ENCODE measurements at regions not wholly inside any gene's neighbourhood (a gene's known extent, or its start where the extent isn't known, plus 50 kb on each side); places are given as distances from the start of the nearest gene placed in this dataset.

DNA sequence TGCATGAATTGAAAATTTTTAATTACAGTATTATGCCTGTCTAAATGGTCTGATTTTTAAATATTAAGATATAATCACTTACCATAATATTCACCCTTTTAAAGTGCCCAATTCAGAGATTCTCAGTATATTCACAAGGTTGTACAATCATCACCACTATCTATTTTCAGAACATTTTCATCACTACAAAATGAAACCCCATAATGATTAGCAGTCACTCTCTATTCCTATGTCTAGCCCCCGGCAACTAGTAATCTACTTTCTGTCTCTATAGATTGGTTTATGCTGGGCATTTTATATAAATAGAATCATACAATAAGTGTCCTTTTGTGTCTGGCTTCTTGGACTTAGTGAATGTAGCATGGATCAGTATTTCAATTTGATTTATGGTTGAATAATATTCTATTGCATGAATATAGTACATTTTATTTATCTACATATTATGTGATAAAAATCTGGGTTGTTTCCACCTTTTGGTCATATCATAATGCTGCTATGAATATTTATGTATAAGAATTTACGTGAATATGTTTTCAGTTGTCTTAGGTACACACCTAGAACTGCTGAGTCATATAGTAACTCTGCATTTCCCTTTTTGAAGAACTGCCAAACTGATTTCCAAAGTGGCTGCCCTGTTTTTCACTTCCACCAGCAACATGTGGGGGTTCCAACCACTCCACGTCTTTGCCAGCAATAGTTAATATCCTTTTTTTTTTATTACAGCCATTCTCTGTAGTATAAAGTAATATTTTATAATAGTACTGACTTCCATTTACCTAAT, 485.7 kb upstream of the ZNF385D start:
- DNase-seq, result no peak

DNA sequence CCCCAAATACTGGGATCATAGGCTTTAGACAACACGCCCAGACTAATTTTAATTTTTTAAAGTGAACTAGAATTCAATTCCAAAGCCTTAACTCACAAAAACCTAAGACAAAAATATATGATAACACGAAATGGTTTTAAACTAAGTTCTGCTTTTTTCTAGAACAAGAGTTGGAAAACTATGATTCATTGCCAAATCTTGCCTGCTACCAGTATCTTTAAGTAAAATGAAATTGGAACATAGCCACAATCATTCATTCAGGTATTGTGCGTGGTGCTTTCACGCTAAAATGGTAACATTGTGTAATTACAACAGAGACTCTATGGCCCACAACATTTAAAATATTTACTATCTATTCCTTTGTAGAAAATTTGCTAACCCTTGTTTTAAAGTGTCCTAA, 488.0 kb upstream of the ZNF385D start:
- no peak for DNase-seq

DNA sequence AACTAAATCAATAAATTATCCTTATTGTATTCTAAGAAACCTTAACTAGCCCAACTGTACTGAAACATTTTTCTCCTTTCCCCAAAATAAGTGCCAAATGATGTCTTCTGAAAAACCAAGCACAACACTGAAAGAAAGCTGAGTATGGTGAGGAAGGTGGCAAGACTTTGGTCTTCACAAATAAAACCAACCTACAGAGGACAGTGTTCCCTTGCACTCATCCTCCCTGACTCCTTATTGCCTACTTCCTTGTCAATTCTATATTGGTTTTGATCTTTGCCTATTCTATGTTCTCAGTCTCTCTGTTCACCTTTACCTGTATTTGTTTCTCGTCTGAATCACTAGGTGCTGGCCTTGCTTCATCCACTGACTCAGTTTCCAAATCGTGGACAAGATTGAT, 490.1 kb upstream of the ZNF385D start:
- no peak for DNase-seq

DNA sequence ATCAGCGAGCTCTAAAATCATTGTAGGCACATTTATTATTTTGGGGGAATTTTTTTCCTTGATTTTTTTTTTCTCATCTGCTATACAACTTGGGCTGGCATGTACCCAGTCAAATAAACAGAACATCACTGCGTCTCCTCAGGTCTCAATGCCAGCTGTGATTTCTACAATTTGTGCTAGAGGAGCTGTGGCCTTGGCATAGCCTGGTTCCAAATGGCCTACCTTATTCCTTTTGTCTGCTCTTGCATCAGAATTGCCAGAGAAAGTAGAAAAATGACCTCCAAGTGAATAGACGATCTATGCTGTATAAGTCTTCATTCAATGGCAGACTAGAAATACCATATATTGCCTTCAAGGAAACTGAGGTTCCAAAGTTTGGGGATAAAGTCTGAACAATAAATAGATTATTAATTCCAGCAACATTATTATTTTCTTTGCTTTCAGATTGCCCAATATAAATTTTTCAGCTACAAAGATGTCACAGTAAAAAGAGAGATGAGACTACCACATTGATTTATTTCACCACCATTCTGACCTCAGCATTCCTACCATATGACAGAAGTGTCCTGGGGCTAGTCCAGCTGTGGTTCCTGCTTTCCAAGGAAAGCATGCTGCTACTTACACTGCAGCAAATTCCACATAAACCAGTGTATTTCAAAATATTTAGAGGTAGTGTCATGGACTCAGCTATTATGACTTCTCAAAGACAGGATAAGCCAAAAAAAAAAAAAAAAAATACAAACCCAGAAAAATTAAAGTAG, 493.9 kb upstream of the ZNF385D start:
- peak; percentile 92 for DNase-seq

DNA sequence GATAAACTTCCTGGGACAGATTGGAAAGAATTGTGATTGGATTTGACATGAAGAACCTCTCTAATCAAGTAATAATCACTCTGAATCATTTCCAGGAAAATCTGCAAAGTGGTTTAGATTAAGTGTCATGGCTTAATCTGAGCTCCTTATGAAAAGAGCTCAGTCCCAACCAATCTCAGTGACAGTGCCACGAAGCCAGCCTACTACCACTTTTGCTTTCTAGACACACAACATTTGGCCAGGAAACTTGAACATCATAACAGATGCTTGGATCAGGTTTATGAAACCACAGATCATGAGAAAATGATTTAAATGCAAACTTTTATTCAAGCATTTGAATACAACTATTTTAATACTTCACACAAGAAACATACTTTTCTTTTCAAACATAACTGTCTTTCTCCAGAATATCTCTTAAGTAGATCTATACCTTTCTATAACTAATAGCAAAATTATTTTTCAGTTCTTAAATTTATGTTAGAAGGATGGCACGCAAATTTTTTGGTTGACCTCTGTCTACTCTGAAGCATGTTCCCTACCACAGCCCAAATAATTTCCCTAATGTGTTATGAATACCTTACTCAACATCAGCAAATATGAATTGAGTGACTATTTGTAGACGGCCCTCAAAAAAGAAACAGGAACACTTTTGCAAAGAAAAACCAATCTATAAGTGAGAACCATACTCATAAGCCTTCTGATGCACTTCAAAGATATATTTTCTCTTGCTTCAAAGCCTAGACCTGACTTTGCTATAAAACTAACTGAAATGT, 495.0 kb upstream of the ZNF385D start:
- peak; percentile 21 for DNase-seq

DNA sequence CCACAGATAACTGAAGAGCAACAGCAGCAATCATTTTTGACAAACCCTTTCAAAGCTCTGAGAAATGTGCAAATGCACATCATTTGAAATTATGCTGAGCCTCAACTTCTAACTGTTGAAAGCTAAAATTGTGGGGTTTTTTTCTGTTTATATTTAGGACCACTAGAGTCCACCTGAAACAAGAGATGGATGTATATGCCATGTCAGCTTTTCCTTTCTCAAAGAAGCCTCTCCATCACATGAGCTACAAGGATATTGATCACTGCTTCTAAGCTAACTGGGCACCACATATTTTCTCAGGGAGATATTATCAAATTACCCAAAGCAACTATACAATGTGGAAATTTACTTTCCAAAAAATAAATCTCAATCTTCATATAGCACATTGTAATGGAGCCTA, 498.6 kb upstream of the ZNF385D start:
- DNase-seq, result no peak

DNA sequence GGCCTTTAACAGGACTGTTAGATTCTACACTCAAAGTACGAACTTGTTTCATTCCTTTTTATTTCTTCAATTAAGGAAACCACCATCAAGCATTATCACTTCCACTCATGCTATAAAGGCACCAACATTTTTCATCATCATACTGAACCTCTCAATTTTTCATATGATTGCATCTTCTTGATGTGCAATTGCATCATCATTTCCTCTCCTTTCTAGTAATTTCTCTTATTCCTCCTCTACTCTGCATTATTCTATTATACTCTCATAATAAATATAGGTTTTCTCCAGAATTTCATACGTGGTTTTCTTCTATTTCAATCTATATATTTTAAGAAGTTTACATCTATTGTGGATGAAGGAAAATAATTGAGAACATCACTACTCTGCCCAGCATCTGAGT, 506.2 kb upstream of the ZNF385D start:
- no peak for DNase-seq

DNA sequence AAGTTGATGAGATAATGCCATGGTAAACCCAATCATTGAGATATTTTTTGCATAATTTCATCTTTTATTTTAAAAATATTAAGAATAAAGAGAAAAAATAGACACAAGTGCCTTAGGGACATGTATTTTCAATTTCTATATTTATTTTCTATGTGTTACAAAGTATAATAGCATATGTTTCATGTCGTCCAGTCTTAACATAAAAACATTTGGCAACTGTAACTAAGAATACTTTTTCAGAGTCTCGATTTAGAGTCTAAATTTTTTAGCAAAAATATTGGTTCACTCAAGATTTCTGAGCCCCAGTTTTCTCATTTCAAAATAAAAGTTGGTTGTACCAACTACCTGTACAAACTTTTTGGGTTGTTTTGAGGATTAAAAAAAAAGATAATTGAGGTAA, 511.4 kb upstream of the ZNF385D start:
- DNase-seq, result no peak

DNA sequence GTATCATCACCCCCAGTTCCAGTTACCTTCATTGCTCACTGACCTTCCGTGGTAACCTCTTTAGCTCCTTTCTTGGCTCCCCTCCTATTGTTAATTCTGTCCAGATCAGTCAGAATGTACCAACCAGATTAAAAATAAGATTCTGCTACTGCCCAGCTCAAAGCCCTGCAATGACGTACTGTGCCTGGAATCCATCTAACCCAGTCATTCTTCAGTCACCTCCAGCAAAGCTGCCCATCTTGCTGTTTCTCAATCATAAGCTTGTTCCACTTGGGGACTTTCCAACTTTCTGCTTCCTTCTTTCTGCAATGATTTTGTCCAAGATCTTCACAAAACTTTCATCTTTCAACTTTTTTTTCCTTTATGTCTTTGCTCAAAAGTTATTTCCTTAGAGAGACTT, 512.0 kb upstream of the ZNF385D start:
- peak; percentile 65 for DNase-seq

DNA sequence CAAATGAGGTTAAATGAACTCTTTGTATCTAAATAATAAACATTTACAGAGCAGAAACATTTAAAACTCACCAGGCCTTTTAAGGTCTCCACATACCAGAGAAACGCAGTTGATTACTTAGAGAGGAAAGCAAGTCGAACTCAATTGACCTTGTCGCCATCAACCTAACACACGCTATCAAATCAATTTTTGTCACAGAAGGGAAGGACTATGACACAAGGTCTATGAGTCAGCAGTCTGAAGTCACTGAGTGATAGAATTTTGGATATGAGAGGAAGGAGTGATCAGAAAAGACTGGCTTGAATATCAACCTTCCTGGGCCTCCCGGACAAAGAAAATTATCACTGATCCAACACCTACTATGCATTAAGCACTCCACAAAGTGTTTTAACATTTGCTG, 514.4 kb upstream of the ZNF385D start:
- no peak for DNase-seq

DNA sequence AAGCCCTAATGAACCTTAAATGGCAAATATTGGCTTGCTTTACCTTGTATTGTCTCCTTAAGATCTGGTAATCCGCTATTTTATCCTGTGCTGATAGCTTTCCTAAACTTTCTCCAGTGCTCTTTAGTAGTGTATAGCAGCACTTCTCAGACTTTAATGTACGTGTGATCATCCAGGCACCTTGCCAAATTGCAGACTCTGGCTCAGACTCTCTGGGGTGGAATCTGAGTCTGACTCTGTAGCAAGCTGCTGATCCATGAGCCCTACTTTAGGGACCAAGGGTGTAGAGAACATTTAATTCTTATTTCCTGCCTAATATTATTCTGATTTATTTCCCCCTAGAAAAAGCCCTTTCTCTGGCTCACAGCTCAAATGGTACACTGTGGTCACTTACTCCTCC, 518.8 kb upstream of the ZNF385D start:
- DNase-seq, result peak; percentile 52

DNA sequence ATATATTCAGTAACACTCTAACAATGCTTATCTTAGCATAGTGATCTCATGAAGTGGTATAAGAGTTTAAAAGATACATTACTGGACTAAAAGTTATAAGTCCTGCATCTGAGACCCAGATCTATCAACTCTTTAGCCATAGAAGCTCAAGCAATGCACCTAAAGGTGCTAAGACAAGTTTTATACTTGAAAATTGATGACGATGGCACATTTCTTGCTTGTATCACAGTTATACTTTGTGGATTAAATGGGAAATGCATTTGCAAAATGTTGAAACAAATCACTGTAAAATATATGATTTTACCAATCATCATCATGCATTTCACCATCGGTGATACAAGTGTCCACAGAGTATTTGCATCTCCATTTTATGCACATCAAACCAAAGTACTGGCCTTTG, 525.3 kb upstream of the ZNF385D start:
- no peak for DNase-seq

DNA sequence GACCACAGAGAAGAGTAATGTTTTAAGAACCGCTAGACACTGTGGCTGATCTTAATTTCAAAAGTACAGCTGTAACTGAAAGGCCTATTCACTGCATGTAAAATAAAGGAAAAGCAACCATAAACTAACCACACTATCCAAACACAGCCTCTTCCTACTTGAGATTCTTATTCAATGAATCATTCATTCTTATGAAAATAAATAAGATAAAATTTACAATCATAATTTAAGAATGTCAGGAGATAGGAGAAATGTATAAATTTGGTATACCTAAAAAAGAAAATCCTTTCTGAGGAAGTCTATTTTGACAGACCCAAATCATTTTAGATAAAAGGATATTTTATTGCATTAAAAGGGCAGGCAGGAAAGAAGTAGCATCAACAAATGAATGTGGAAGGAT, 533.5 kb upstream of the ZNF385D start:
- DNase-seq, result peak; percentile 19

DNA sequence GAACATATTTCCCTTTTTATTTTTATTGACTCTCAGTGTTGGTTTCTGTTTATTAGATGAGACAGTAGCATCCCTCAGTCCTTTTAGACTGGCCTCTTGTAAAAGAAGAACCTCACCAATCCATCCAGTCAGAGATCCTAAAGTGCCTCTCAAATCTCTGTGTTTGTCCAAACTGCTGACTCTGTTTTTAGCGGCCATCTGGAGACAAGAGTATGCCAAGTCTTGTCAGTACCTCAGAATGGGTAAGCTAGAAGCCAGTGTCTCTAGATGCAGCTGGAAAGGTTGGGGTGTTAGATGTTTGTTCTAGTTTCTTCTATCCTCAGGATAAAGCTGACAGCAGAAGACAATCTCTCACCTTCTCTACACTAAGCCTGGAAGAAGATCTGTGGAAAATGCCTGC, 537.7 kb upstream of the ZNF385D start:
- DNase-seq, result no peak

DNA sequence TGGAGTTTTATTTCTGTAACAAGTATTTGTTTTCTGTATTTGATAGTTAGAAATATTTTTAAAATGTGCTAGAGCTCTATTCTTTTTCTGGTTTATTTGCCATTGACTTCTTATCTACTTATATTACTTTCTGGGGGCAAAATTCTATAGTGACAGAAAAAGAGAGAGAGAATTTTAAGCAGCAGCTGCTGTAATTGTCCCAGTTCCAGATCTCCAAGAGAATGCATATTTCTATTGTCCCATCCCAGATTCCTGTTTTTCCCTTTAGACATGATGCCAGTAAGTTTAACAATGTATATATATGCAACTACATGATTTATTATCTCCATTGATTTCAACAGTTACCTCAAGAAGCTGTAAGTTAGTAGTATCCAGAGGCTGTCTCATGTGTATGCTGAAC, 541.7 kb upstream of the ZNF385D start:
- DNase-seq, result no peak

DNA sequence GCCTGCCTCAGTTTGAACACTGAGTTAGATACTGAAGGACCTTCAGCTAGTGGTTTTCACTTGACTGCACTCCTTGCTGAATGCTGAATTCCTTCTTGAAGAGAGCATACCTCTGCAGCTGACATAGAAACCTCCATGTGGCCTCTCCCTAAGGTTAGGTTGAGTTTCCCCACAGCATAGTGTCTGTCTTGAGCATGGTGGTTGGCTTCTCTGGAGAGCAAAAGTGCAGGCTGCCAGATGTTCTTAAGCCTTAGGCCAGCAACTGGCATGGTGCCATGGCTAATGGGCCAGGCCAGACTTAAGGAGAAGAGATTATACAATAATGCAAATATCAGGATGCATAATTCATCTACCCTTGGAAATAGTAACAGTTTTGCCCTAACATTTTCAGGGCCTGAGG, 545.6 kb upstream of the ZNF385D start:
- DNase-seq, result peak; percentile 11

DNA sequence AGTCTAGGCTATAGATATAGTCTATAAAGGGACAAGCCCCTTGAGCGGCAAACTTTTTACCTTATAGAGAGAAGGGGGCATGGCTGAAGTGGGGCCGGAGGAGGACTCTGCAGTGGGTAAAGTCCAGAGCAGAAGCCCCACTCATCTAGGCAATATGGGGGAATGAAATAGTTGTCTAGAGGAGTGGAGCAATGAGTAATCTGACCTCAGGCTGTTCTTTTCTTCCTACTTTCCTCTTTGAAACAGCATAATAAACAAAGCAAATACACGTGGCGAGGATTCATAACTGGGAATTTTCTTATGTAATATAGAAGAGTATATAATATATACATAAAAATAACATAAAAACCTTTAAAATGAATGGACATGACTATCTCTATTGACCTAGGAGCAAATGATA, 546.4 kb upstream of the ZNF385D start:
- no peak for DNase-seq

DNA sequence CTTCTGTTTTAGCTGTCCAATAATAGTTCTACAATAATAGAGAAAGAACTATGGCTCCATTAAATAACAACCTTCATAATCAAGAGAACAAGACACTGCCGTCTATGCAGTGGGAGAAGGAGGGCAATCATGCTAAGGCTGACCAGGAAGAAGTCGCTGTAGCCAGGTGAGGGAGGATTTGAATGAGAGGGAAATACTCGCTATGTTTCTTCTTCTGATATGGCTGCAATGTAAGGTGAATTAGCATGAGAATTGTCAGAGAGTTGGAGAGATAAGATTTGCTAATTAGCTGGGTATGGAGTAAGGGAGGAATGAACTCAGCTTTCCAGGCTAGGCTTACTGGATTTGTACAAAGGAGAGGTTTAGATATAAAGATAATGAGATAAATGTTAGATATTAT, 555.4 kb upstream of the ZNF385D start:
- DNase-seq, result no peak

DNA sequence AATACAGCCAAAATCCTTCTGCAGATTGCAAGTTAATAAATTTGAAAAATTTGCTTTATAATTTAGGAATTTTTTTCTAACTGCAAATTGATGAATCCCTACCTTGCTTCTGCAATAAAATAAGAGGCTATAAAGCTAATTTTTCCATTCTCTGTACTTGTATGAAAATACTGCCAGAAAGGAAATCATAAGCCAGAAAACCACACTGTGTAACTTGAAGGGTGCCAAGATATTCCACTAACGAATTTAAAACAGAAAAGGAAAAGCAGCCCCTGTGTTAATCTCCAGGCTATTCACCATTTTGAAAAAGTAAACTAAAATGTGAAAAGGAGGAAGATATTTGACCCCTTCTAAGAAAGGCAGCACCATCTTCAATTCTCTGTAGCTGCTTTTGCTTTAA, 557.9 kb upstream of the ZNF385D start:
- DNase-seq, result no peak

DNA sequence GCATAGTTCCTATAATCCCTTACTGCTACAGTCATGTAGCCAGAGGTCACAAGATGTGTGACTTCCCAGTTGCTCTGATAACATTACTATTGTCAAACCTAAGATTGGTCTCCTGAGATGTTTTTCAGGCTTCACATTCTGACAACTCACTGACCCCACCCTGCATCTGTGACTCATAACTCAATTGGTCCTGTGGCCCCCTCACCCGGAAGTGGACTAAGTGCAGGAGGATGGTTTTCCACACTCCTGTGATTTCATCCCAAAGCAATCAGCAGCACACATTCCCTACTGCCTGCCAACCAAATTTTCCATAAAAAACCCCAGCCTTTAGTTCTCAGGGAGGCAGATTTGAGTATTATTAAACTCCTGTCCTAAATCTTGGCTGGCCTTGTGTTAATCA, 564.9 kb upstream of the ZNF385D start:
- DNase-seq, result no peak

DNA sequence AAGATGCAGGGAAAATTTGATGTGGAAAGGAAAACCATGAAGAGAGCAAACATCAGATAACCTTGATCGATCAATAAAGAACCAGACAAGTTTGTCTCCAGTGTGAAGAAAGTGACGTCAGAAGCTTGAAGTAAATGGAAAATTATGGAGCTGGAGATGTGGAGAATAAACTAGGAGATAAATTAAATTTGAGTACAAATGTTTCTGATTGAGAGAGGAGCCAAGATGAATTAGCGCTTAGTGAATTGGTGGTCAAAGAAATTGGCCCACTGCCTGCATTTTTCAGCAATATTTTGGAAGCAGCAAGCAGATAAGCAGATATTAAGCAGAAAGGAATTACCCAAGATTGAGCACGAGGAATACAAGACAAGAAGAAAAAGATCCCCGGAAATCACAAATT, 567.3 kb upstream of the ZNF385D start:
- no peak for DNase-seq

DNA sequence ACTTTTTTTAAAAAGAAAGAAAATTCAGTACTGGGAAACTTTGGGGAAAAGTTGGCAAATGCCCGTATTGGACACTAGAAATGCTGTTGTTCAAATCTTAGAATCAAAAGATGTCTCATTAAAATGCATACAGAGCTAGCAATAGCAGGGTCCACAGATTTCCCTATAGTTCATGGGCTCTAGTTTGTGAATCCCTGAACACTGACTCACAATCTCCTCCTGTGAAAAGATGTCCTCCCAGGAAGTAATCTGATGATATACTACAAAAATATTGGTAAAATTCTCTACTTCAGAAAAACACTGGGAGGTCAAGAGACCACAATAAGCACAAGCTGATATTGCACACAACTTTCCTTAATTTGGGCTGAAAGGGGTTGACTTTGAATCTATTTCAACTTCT, 568.4 kb upstream of the ZNF385D start:
- DNase-seq, result peak; percentile 34

DNA sequence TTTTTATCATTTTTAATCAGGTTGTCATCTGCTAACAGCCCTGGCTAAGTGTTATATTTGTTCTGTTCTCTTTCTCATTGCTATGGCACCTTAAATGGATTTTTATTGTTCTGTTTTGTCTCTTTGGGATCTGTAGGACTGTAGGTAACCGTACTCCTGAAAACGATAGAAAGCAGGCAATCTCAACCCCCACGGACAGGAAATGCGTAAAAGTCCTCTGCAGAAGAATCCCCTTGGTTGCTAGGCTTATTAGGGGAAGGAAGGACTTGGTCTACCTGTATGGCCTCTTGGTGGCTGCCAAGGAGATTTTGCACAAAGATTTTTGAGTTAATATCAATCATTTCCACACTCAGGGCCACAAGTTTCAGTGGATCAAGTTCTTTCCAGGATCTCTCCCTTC, 571.9 kb upstream of the ZNF385D start:
- DNase-seq, result no peak

DNA sequence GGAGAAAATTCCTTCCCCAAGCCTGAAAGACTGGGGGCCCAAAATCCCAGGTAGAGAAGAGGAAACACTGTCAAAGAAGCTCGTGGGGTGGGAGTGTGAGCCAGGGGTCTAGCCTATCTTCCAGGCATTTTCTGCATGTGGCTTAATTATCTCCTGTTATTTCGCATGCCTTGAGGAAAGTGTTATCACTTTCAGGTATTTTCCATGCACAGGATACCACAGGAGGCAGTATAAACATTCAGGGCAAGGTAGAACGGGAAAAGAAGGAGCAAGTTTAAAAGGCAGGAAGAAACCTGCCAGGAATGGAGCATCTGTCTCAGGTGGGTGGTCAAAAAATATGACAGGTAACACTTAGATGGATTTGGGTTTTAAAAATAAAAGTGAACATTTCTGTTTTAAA, 575.3 kb upstream of the ZNF385D start:
- no peak for DNase-seq
